Middle frontal gyrus (tissue), 1 donor: ENCODE measurements at regions not wholly inside any gene's neighbourhood (a gene's known extent, or its start where the extent isn't known, plus 50 kb on each side); places are given as distances from the start of the nearest gene placed in this dataset.

Source experiments
- DNase-seq: peaks from one replicate; pipeline ENCODE4 v3.0.0-alpha.2; 2015; ENCODE audit warnings: low spot score; ENCODE audit errors: extremely low spot score

GRCh38 chr4:17187003-17187402, 288.6 kb upstream of the LDB2 start:
- no peak for DNase-seq

DNA sequence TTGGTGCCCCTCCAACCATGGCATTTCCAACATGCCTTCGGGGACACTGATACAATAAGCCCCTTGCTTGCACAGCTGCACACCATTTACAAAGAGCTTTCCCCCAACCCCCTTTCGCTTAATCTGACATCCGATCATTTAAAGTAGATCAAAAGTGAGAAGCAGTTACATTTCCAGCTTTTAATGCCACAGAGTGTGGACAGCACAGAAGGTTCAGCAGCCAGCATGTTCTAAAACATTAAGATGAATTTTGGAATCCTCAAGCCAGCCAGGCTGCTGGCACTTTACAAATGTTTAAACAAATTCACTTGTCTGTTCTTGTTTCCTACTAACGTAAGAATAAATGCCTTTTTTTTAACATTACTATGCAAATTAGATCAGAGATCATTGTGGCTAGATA, 284.4 kb upstream of the LDB2 start:
- DNase-seq: no peak

DNA sequence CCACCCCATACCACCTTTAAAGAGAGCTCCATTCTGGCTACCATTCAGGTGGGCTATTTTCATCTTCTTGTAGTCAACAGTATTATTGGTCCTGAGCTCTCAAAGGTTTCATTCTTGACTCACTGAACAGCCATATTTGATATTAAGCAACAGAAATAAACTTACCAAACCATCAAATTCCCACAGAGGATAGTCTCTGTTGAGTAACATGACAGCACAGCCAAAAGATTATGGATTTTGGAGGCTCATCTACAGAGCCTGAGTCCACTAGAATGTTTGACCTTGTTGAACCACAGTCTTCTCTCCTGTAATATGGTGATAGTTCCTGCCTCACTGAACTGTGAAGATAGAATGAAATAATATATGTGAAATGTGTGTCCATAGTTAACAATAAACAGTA, 276.3 kb upstream of the LDB2 start:
- DNase-seq: no peak

DNA sequence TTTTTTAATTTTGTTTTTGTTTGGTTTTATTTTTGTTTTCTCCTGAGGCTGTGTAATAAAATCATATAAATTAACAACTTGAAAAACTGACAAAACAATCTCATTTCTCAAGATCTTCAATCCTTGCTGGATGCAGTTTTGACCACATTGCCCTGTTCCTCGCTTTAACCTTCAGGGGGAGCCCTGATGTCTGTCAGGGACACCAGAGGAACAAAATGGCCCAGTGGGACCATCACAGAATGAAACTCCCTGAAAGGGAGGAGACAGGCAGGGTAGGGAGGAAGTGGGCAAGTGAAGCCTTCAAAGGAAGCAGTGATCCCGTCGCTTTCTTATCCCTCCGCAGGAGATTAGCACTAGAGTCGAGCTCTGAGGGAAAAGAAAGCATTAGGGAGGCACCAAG, 274.9 kb upstream of the LDB2 start:
- no peak for DNase-seq

DNA sequence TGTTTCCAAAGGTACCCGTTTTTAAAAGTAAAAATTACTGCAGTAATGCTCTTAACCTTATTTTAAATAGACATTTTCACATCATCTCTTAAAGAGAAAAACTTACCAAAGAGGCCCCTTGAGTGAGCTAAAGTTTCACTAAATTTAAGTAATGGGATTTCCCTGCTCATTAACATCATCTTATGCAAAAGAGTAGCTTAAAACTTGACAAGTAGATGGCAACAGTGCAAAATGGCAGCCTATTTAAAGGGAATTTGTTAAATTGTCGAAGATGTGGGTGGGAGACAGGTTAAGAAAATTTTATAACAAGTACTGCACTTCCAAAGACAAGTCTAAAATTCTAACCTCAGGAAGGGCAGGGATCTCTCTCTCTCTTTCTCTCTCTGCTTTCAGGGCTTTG, 271.7 kb upstream of the LDB2 start:
- no peak for DNase-seq

GRCh38 chr4:17169699-17170098, 271.3 kb upstream of the LDB2 start:
- DNase-seq: no peak

DNA sequence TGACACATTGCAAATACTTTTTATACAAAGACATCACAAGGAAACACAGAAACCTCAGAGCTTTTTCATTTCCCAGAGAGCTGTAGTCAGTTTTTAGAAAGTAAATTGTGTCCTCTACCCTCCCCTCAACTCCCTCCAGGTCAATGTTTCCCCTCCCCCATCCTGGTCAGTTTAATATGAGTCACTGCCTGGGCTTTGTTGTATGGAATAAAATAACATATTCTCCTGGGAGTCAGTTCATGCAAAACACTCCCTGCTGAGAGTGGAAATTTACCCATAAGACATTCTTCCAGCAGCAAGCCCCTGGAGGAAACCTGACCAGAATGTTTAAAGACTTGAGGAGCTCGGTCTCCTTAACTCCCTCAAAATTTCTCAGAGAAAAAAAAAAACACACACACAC, 270.1 kb upstream of the LDB2 start:
- no peak for DNase-seq

DNA sequence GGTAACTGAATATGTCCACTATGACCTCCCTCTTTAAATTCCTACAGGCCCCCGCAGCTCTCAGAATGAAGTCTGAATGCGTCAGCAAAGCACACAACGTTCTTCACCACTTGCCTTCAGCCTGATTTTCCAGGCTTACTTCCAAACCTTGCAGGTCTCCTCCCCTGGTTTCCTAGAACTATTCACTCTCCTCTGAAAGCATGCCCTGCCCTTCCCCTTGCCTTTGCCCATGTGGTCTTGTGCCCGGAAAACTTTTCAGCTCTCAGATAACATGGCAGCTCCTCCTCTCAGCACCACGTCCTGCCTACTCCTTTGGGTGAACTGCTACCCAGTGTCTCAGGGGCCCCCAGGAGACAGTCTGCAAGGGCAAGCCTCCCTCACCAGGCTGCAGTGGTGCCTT, 268.5 kb upstream of the LDB2 start:
- no peak for DNase-seq

DNA sequence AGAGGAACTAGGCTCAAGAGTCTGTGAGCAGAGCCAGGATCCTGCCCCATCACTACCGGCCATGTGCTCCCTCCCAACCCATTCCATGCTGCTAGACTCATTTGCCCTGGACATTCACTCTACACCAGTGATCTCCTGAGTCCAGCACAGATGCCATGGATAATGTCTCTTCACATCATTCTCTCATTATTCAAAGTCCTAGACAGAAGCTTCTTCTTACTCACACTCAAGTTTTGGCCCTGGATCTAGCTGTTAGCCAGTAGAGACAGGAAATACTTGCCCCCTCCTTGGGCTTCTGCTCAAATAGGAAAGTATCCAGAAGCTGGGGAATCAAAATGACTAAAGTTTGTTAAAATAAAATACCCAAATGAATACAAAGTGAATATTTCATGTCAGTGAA, 266.8 kb upstream of the LDB2 start:
- no peak for DNase-seq

DNA sequence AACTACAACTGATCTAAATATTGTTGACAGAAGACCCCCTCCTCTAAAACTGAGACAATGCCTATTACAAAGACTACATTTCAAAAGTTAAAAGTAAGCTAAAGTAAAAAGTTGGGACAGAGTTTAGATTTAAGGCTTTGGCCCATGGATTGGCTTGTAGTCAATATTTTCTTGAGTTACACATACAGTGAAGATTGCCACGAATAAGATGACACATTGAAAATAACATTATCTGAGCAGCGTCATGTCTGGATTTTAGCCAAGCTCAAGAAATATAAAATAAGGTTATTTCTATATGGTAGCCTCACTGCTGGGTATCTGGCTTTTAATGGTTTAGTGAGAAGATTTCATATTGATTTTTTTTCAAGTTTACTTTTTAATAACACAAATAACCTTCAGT, 266.2 kb upstream of the LDB2 start:
- no peak for DNase-seq

DNA sequence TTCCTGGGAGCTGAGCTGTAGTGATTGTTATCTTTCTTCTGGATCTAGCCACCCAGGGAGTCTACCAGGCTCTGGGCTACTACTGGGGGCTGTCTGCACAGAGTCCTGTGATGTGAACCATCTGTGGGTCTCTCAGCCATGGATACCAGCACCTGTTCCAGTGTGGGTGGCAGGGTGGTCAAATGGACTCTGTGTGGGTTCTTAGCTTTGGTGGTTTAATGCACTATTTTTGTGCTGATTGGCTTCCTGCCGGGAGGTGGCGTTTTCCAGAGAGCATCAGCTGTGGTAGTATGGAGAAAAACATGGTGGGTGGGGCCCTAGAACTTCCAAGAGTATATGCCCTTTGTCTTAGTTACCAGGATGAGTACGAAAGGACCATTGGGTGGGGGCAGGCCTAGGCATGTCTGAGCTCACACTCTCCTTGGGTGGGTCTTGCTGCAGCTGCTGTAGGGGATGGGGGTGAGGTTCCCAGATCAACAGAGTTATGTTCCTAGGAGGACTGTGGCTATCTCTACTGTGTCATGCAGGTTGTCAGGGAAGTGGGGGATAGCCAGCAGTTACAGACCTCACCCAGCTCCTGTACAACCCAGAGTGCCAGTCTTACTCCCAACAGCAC, 264.8 kb upstream of the LDB2 start:
- no peak for DNase-seq

DNA sequence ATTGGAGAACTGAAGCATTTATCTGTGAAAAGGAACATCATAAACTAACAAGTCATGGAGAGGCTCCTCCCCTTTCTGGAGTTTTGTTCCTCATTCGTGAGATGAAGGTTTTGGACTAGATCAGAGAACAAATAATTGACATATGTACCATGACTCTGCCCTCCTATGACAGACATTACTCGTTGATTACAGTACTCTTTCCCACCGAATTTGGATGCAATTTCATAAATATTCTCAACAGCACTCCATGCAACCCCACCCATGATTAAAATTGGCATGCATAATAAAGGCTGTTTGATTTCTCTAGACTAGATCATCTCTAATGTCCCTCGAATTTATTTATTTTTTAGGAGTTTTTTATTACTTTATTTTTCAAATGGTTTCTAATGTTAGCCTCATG, 258.9 kb upstream of the LDB2 start:
- no peak for DNase-seq

GRCh38 chr4:17155486-17155885, 257.0 kb upstream of the LDB2 start:
- DNase-seq: no peak

DNA sequence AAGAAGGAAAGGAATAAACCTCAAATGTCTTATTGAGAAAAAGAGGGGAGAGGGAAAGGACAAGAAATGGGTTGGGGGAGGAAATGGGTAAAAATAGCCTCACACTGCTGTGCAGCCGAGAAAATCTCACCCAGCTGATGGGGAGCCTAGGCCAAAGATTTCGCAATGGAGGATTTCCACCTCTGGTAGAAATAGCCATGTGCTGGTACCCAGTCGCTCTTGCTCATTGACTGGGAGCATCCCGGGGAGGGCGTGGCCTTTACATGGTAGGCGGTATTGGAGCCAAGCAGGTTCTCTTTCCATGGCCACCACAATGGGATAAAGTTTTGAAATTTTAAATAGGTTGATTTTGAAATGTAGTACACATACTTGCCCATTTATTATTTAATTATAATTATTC, 255.1 kb upstream of the LDB2 start:
- DNase-seq: no peak

- DNase-seq: no peak
Observed at GRCh38 chr4:17152941-17153540, 254.6 kb upstream of the LDB2 start.

- DNase-seq: peak; percentile 69
Observed at GRCh38 chr4:17142232-17142711, 243.8 kb upstream of the LDB2 start.

GRCh38 chr4:17138847-17139246, 240.4 kb upstream of the LDB2 start:
- DNase-seq: no peak

GRCh38 chr4:17134565-17134964, 236.1 kb upstream of the LDB2 start:
- DNase-seq: no peak

DNA sequence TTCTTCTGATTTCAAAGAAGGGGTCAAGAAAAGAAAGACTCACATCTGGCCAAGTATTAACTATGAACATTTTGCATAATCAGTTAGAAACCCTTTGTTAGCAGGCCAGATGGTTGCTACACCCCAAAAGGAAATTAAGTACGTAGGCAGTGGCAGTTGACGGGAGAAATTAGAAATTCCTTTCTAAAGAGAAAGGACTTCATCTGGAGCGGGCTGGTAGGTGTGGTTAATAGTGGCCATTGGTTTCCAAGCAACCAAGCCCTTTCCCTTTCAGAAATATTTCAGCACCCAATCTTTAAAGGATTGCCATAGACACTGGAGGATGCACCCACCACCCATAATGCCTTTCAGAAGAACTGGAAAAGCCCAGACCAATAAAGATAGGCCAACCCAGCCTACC, 235.7 kb upstream of the LDB2 start:
- DNase-seq: no peak

DNA sequence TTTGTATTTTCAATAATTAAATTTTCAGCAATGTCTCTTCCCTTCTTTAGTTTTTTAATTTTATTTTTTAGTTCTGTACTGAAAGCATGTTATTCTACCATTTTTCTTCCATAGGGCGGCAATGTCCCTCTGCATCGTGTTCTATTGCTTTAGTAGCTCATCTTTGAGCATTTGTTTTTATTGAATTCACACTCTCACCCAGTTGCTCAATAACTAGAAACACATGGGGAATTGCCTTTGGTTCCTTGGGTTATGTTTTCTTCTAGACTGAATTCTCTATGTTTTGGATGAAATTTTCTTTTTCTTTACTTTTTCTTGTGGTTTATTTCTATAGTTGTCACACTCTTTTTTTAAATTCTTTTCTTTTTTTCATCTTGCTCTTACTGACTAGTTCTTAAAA, 233.8 kb upstream of the LDB2 start:
- DNase-seq: no peak

DNA sequence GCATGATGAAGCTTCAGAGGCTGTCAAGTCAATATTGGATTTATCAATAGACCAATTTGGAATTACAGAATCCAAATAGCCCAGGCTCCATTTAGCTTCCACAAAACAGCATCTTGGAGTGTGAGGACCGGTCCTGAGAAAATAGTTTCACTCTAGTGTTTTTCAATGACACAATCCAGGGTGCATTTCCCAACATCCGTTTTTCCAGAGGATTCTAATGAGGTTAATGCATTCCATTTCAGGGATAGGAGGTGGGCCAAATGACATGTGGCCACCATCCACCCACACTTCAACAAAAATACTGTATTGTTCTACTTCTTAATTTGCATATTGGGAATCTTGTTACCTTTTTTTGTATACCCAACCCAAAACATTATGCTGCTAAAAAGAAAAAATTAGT, 229.8 kb upstream of the LDB2 start:
- no peak for DNase-seq

DNA sequence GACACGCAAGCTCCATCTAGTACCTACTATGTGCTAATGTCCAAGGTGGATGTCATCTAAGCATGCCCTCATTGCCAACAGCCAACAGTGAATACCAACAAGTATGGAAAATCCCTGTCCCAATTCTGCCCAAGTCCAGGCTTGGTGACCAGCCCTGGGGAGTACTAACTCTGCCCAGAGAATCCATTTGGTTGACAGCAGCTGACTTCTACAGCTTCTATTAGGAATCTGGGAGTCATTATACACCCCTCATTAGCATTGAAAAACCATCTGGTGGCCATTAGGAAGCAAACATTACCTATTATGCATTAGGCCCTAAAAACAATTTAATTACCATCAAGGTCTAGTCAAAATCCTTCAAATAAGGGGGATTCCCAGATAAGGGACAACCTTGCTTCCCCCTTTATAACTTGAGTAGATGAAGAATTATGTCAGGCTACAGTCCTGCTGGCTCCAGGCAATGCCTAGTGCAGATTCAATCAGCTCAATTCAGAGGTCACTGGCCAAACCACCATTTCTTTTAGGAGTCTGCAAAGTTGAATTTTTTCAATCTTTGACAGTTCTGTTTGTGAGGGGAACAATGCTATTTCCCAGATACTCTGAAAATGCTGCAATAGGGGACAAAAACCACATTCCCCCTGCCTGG, 228.0 kb upstream of the LDB2 start:
- DNase-seq: no peak

DNA sequence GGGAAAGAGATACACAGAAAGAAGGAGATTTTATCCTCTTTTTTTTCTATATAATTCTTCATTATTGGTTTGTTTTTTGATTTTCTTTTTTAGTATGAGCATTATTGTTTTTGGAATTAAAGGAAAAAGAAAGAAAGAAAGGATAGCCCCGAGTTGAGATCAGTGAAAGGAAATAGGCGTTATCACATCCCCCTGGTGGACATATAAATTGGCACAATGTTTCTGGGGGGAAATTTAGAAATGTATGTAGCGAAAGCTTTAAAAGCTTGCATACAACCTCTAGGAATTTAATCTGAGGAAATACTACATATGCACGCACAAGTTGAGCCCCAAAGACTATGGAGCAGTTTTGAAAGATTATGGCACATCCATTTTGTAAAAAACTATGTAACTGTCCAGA, 226.3 kb upstream of the LDB2 start:
- no peak for DNase-seq
